Esophagus muscularis mucosa (tissue), 4 donors: ENCODE measurements at regions not wholly inside any gene's neighbourhood (a gene's known extent, or its start where the extent isn't known, plus 50 kb on each side); places are given as distances from the start of the nearest gene placed in this dataset.

Experiments used
- EP300 ChIP-seq: sonication (generic); formaldehyde crosslinking; IDR thresholded peaks from one replicate; pipeline ENCODE4 v1.6.1; 2017; ENCODE audit warnings: antibody characterized with exemption
- POLR2A ChIP-seq: fragments of 450-650 bp; IDR thresholded peaks from one replicate; pipeline ENCODE4 v1.6.1; 2017; ENCODE audit warnings: antibody characterized with exemption, moderate library complexity, mild to moderate bottlenecking, low read depth
- POLR2AphosphoS5 ChIP-seq, 2 donors: sonication (generic); formaldehyde crosslinking; IDR thresholded peaks; one replicate each; pipeline ENCODE4 v1.6.1; 2017; ENCODE audit warnings: antibody characterized with exemption in 2 of 2
- TF ChIP-seq, protein P1 (sequence below), 3 experiments: fragments of 200-600 bp in 2 of 3; fragments of 450-650 bp in 1 of 3; sonication (generic) in 2 of 3; IDR thresholded peaks; one replicate each; pipeline ENCODE4 v1.5.1; 2017 to 2019; ENCODE audit warnings: antibody characterized with exemption in 3 of 3, mild to moderate bottlenecking in 2 of 3, moderate library complexity in 1 of 3

DNA sequence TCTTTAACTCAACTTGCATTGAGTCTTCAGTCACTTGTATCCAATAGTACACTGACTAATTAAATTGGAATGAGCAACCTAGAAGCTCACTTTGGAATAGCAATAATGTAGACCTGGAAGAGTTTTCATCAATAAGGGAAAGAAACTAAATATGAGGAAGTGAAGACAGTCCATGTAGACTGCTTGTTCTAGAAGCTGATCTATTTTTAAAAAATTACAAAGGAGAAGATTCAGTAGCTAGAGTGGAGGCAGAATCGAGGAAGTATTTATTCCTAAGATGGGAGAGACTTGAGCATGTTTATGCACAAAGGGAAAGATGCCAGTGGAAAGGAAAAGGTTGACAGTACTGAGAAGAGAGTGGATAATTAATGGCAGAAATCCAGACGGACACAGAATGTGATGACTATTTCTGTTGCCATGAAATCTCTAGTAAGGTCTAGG, 156.3 kb upstream of the PDE3A start:
- TF ChIP-seq POLR2AphosphoS5 (IDR thresholded peaks at IDR 0.05) = no peak
- TF ChIP-seq, protein P1, sequence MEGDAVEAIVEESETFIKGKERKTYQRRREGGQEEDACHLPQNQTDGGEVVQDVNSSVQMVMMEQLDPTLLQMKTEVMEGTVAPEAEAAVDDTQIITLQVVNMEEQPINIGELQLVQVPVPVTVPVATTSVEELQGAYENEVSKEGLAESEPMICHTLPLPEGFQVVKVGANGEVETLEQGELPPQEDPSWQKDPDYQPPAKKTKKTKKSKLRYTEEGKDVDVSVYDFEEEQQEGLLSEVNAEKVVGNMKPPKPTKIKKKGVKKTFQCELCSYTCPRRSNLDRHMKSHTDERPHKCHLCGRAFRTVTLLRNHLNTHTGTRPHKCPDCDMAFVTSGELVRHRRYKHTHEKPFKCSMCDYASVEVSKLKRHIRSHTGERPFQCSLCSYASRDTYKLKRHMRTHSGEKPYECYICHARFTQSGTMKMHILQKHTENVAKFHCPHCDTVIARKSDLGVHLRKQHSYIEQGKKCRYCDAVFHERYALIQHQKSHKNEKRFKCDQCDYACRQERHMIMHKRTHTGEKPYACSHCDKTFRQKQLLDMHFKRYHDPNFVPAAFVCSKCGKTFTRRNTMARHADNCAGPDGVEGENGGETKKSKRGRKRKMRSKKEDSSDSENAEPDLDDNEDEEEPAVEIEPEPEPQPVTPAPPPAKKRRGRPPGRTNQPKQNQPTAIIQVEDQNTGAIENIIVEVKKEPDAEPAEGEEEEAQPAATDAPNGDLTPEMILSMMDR (IDR thresholded peaks at IDR 0.05) = no peak
- TF ChIP-seq POLR2A = no peak
- no peak for TF ChIP-seq EP300
